ENCODE measurements at regions not wholly inside any gene's neighbourhood (a gene's known extent, or its start where the extent isn't known, plus 50 kb on each side); places are given as distances from the start of the nearest gene placed in this dataset.

DNA sequence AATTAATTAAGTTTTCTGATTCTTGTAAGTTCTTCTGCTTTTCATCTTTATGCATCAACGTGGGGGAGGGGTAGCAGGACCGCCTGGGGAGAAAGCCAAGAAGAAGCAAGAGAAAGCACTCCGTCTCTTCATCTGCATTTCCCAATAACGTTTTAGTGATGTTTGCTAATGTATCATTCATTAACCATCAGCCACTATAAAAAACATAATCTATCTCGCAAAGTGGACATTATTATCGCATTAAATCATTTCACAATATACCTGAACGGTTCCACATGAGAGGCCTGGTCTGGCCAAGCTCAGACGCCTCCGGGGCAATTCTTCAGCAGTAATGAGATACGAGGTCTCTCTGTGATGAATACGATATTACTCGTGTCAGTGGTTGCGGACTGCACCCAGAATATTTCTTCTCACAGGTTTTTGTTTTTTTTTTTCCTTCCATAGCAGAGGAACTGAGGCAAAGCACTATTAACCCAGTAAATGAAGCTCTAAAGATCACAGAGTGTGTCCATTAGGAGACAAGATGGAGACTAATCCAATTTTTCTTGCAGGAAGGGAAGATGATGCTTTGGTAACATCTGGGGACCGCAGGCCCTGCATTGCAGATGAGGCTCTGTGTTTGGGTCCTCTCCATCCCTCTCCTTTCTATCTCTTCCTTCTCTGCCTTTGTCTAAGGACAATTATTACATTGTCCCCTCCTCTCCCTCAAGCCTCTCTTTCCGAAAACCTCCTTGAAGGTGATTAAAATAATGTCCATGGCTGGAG, 156.1 kb downstream of the SLC35B3 start:
- TF ChIP-seq TAF1 (IDR thresholded peaks at IDR 0.05; ENCODE audit: borderline replicate concordance, insufficient read depth, low read length) (no peak), POLR2AphosphoS5 (IDR thresholded peaks at IDR 0.05; ENCODE audit: low read depth, low read length) (no peak)
- TF ChIP-seq, protein P1, sequence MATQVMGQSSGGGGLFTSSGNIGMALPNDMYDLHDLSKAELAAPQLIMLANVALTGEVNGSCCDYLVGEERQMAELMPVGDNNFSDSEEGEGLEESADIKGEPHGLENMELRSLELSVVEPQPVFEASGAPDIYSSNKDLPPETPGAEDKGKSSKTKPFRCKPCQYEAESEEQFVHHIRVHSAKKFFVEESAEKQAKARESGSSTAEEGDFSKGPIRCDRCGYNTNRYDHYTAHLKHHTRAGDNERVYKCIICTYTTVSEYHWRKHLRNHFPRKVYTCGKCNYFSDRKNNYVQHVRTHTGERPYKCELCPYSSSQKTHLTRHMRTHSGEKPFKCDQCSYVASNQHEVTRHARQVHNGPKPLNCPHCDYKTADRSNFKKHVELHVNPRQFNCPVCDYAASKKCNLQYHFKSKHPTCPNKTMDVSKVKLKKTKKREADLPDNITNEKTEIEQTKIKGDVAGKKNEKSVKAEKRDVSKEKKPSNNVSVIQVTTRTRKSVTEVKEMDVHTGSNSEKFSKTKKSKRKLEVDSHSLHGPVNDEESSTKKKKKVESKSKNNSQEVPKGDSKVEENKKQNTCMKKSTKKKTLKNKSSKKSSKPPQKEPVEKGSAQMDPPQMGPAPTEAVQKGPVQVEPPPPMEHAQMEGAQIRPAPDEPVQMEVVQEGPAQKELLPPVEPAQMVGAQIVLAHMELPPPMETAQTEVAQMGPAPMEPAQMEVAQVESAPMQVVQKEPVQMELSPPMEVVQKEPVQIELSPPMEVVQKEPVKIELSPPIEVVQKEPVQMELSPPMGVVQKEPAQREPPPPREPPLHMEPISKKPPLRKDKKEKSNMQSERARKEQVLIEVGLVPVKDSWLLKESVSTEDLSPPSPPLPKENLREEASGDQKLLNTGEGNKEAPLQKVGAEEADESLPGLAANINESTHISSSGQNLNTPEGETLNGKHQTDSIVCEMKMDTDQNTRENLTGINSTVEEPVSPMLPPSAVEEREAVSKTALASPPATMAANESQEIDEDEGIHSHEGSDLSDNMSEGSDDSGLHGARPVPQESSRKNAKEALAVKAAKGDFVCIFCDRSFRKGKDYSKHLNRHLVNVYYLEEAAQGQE (IDR thresholded peaks at IDR 0.05; ENCODE audit: insufficient read depth in 1 of 2, low read depth in 2 of 2, low read length in 2 of 2): no peak

Measured in PFSK-1 (cell line).